H9 (cell line): ENCODE measurements at regions not wholly inside any gene's neighbourhood (a gene's known extent, or its start where the extent isn't known, plus 50 kb on each side); places are given as distances from the start of the nearest gene placed in this dataset.

Experiments used
- DNase-seq: peaks from one replicate; pipeline ENCODE4 v3.0.0-alpha.2; 2017
- H2AFZ ChIP-seq: one replicate; pipeline ENCODE4 v1.6.1; 2013; ENCODE audit warnings: mild to moderate bottlenecking, low read length, control low read depth, moderate library complexity
- H2AK5ac ChIP-seq: 2 replicates; pipeline ENCODE4 v1.6.1; 2013; ENCODE audit warnings: low read length, control low read depth, mixed read lengths; ENCODE audit not compliant: insufficient read length
- H2BK120ac ChIP-seq: one replicate; pipeline ENCODE4 v1.6.1; 2013; ENCODE audit warnings: low read depth, mild to moderate bottlenecking, low read length, control low read depth, inconsistent platforms; ENCODE audit not compliant: poor library complexity, severe bottlenecking
- H2BK12ac ChIP-seq: 2 replicates; pipeline ENCODE4 v1.6.1; 2013; ENCODE audit warnings: low read length, control low read depth, mixed read lengths, low read depth; ENCODE audit not compliant: insufficient read length
- H2BK15ac ChIP-seq: 2 replicates; pipeline ENCODE4 v1.6.1; 2013; ENCODE audit warnings: low read depth, low read length, control low read depth
- H2BK20ac ChIP-seq: one replicate; pipeline ENCODE4 v1.6.1; 2013; ENCODE audit warnings: low read depth, mild to moderate bottlenecking, low read length, control low read depth, inconsistent platforms; ENCODE audit not compliant: poor library complexity, severe bottlenecking
- H2BK5ac ChIP-seq: 2 replicates; pipeline ENCODE4 v1.6.1; 2013; ENCODE audit warnings: low read length, control low read depth, mixed read lengths; ENCODE audit not compliant: insufficient read length
- H3K14ac ChIP-seq: 2 replicates; pipeline ENCODE4 v1.6.1; 2013; ENCODE audit warnings: low read length, control low read depth; ENCODE audit not compliant: insufficient read depth
- H3K18ac ChIP-seq: 2 replicates; pipeline ENCODE4 v1.6.1; 2013; ENCODE audit warnings: low read depth, mild to moderate bottlenecking, mixed read lengths, low read length, control low read depth; ENCODE audit not compliant: insufficient read length
- H3K23ac ChIP-seq: 2 replicates; pipeline ENCODE4 v1.6.1; 2013; ENCODE audit warnings: low read length, control low read depth, mixed read lengths, low read depth; ENCODE audit not compliant: insufficient read length
- H3K23me2 ChIP-seq: 2 replicates; pipeline ENCODE4 v1.6.1; 2013; ENCODE audit warnings: low read depth, mild to moderate bottlenecking, mixed read lengths, low read length, control low read depth; ENCODE audit not compliant: insufficient read length, poor library complexity, severe bottlenecking
- H3K27ac ChIP-seq: 2 replicates; pipeline ENCODE4 v1.5.1; 2013; ENCODE audit warnings: low read length, control low read depth, mixed read lengths, low read depth; ENCODE audit not compliant: insufficient read length
- H3K27me3 ChIP-seq: 2 replicates; pipeline ENCODE4 v1.6.1; 2013; ENCODE audit warnings: low read length, control low read depth, inconsistent platforms; ENCODE audit not compliant: insufficient read depth
- H3K4ac ChIP-seq: 2 replicates; pipeline ENCODE4 v1.6.1; 2013; ENCODE audit warnings: low read depth, mild to moderate bottlenecking, control low read depth, inconsistent platforms, low read length, moderate library complexity
- H3K4me1 ChIP-seq: 2 replicates; pipeline ENCODE4 v1.6.1; 2013; ENCODE audit warnings: low read length, control low read depth, inconsistent platforms; ENCODE audit not compliant: insufficient read depth
- H3K4me2 ChIP-seq: 2 replicates; pipeline ENCODE4 v1.6.1; 2013; ENCODE audit warnings: low read length, control low read depth, mixed read lengths; ENCODE audit not compliant: insufficient read length, insufficient read depth
- H3K56ac ChIP-seq: 2 replicates; pipeline ENCODE4 v1.6.1; 2013; ENCODE audit warnings: low read depth, mild to moderate bottlenecking, mixed read lengths, low read length, control low read depth; ENCODE audit not compliant: insufficient read length
- H3K79me1 ChIP-seq: 2 replicates; pipeline ENCODE4 v1.6.1; 2013; ENCODE audit warnings: low read depth, mild to moderate bottlenecking, moderate library complexity, low read length, control low read depth, inconsistent platforms; ENCODE audit not compliant: insufficient read depth, poor library complexity, severe bottlenecking
- H3K79me2 ChIP-seq: 2 replicates; pipeline ENCODE4 v1.6.1; 2013; ENCODE audit warnings: low read length, control low read depth, inconsistent platforms; ENCODE audit not compliant: insufficient read depth
- H3K9ac ChIP-seq: 2 replicates; pipeline ENCODE4 v1.6.1; 2013; ENCODE audit warnings: low read length, control low read depth, mixed read lengths; ENCODE audit not compliant: insufficient read length; ENCODE audit errors: extremely low read depth
- H3K9me3 ChIP-seq: one replicate; pipeline ENCODE4 v1.6.1; 2013; ENCODE audit warnings: low read depth, low read length, inconsistent platforms; ENCODE audit not compliant: control insufficient read depth
- H3T11ph ChIP-seq: one replicate; pipeline ENCODE4 v1.6.1; 2013; ENCODE audit warnings: mild to moderate bottlenecking, low read length, control low read depth, inconsistent platforms
- H4K20me1 ChIP-seq: one replicate; pipeline ENCODE4 v1.6.1; 2013; ENCODE audit not compliant: control insufficient read depth, insufficient read length, insufficient read depth
- H4K5ac ChIP-seq: 2 replicates; pipeline ENCODE4 v1.6.1; 2013; ENCODE audit warnings: low read depth, mild to moderate bottlenecking, mixed read lengths, low read length, control low read depth; ENCODE audit not compliant: insufficient read length
- H4K8ac ChIP-seq: replicated peaks from 2 replicates; pipeline ENCODE4 v1.6.1; 2013; ENCODE audit warnings: low read length, control low read depth, mixed read lengths, low read depth; ENCODE audit not compliant: insufficient read length
- H4K91ac ChIP-seq: 2 replicates; pipeline ENCODE4 v1.6.1; 2013; ENCODE audit warnings: low read depth, mild to moderate bottlenecking, moderate library complexity, mixed read lengths, low read length, control low read depth; ENCODE audit not compliant: insufficient read length
- H3K27ac Mint-ChIP-seq, 3 experiments: 2 replicates in 2 of 3; 3 replicates in 1 of 3; pipeline ENCODE4 v1.8.0; 2020 to 2021; ENCODE audit warnings: mixed read lengths in 3 of 3, mild to moderate bottlenecking in 1 of 3, moderate library complexity in 1 of 3
- H3K27me3 Mint-ChIP-seq: 2 replicates; pipeline ENCODE4 v1.8.0; 2021; ENCODE audit warnings: low read depth, mild to moderate bottlenecking, moderate library complexity, mixed read lengths
- H3K36me3 Mint-ChIP-seq, 3 experiments: 2 replicates in 2 of 3; 3 replicates in 1 of 3; pipeline ENCODE4 v1.8.0; 2020 to 2021; ENCODE audit warnings: low read depth in 3 of 3, mixed read lengths in 3 of 3; ENCODE audit not compliant: insufficient read depth in 1 of 3
- H3K4me1 Mint-ChIP-seq, 2 experiments: 2 replicates each; pipeline ENCODE4 v1.8.0; 2020; ENCODE audit warnings: mixed read lengths in 2 of 2
- H3K4me3 Mint-ChIP-seq, 2 experiments: 2 replicates in 1 of 2; 3 replicates in 1 of 2; pipeline ENCODE4 v1.8.0; 2020 to 2021; ENCODE audit warnings: mild to moderate bottlenecking in 2 of 2, mixed read lengths in 2 of 2, moderate library complexity in 1 of 2
- H3K9me3 Mint-ChIP-seq, 2 experiments: 2 replicates in 1 of 2; 3 replicates in 1 of 2; pipeline ENCODE4 v1.8.0; 2020; ENCODE audit warnings: mild to moderate bottlenecking in 2 of 2, mixed read lengths in 2 of 2, moderate library complexity in 1 of 2
- CTCF ChIP-seq: fragments of 200-600 bp; sonication (generic); conservative IDR thresholded peaks from 3 replicates; pipeline ENCODE4 v1.8.0; 2021; ENCODE audit warnings: antibody characterized with exemption, mild to moderate bottlenecking
- WGBS: extraction: QIAGEN DNeasy Blood & Tissue Kit; methylation state at CpG from one replicate; pipeline ENCODE4 v1.1.7; 2013; ENCODE audit warnings: missing lambda C conversion rate, low lambda C conversion rate, mixed read lengths; ENCODE audit not compliant: insufficient read length; ENCODE audit errors: extremely low coverage; 5-methylcytosine and 5-hydroxymethylcytosine counted together

GRCh38 chr22:48018346-48018745, 1255.9 kb downstream of the TBC1D22A start:
- no peaks in the 10 kb centered on the region for H3K27me3 ChIP-seq
- TF ChIP-seq CTCF = no peak
- H3K4me3 Mint-ChIP-seq = no peak overlapping the region
- H3K79me1 ChIP-seq = no peaks in the 10 kb centered on the region
- H3K4me2 ChIP-seq = no peak overlapping the region
- H4K91ac ChIP-seq = no peak overlapping the region
- no peak overlapping the region for H2BK12ac ChIP-seq
- H3K9ac ChIP-seq = no peak overlapping the region
- no peaks in the 10 kb centered on the region for H3K23me2 ChIP-seq
- H3K27ac ChIP-seq = no peak overlapping the region
- DNase-seq = no peak
- H3K4me1 ChIP-seq = no peaks in the 10 kb centered on the region
- H3K79me2 ChIP-seq = no peaks in the 10 kb centered on the region
- no CpG with 5 or more reads among the region's 5 CpGs for WGBS
- no peak overlapping the region for H4K8ac ChIP-seq
- H3K9me3 ChIP-seq = peaks cover 16% of the 10 kb centered on the region
- H3K36me3 Mint-ChIP-seq = peaks cover 23 to 28% (median 23%) of the 10 kb centered on the region in 3 experiments
- no peak overlapping the region for H3K27ac Mint-ChIP-seq
- H3K4me1 Mint-ChIP-seq = no peaks in the 10 kb centered on the region
- no peak overlapping the region for H3K4ac ChIP-seq
- no peak overlapping the region for H3K18ac ChIP-seq
- H4K20me1 ChIP-seq = no peaks in the 10 kb centered on the region
- no peak overlapping the region for H3K23ac ChIP-seq
- no peak overlapping the region for H2BK5ac ChIP-seq
- H2BK20ac ChIP-seq = no peak overlapping the region
- H2AK5ac ChIP-seq = no peak overlapping the region
- H3K56ac ChIP-seq = no peak overlapping the region
- H2BK120ac ChIP-seq = no peak overlapping the region
- H2BK15ac ChIP-seq = no peak overlapping the region
- no peak overlapping the region for H4K5ac ChIP-seq
- peaks cover 26% of the 10 kb centered on the region for H3K27me3 Mint-ChIP-seq
- peaks cover 32 to 61% of the 10 kb centered on the region in 2 experiments for H3K9me3 Mint-ChIP-seq
- no peak overlapping the region; the same call in 1 of the 2 replicates for H3K14ac ChIP-seq
- H2AFZ ChIP-seq = no peak overlapping the region
- H3T11ph ChIP-seq = no peak overlapping the region
